NOMO-1 treated with DMSO at 0.1 percent for 48 hours (cell line): ENCODE measurements at regions not wholly inside any gene's neighbourhood (a gene's known extent, or its start where the extent isn't known, plus 50 kb on each side); places are given as distances from the start of the nearest gene placed in this dataset.
"Not testable (repeated sequence)": the region's sequence is repeated elsewhere in the genome, so short reads cannot be mapped to it uniquely, and the experiment has no call there.

Source experiments
- DNase-seq: peaks from one replicate; lab custom pipeline; 2025; ENCODE audit not compliant: unreplicated experiment; lab: John Stamatoyannopoulos, UW

DNA sequence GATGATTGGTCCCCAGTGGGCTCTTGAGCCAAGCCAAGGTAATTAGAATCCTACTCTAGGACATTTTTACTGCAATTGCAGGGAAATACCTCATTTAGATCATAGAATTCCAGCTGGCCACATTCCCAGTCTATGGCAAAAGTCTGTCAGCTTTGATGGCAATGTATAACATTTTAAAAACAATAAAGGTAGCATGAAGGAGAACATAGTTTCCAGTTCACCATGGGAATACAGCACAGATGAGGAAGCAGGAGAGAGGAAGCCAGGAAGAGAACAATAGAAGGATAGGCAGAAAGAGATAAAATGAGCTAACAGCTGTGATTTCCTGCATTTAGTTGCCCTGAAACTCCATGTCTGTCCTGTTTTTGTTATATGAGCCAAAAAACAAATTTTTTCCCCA lies 897.3 kb upstream of the DDX18 start:
- no peak for DNase-seq

DNA sequence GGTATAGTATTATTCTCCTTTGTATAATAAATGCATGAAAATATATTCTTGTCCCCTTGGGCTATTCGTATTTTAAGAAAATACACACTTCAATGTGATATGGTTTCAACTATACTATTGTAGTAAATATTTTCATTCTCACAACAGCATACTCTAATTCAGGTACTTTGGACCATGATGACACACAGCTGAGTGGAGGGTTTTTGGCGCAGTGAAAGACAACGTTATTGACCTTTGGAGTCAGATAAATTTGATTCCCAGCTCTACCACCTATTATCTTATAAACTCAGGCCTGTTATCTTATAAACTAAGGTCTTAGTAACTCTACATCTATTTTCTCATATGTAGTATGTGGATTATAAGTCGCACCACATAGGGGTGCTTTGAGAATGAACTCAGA lies 895.9 kb upstream of the DDX18 start:
- DNase-seq, result no peak

DNA sequence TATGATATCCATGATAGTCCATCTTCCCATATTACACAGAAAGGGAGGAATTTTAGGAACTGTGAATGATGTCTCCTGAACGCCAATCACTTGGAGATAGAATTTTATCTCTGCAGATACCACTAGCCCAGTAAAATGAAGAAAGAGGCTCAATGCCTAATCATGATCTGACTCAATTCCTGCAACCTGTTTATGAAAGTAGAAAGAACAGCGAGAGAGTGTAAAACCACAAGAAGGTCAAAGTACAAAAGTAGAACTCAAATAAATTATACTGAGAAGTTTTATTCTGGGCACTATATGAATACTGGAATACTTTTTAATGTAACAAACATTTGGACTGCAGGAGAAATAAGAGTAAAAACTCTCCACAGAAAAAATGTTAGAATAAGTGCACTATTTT lies 892.1 kb upstream of the DDX18 start:
- DNase-seq, result no peak

DNA sequence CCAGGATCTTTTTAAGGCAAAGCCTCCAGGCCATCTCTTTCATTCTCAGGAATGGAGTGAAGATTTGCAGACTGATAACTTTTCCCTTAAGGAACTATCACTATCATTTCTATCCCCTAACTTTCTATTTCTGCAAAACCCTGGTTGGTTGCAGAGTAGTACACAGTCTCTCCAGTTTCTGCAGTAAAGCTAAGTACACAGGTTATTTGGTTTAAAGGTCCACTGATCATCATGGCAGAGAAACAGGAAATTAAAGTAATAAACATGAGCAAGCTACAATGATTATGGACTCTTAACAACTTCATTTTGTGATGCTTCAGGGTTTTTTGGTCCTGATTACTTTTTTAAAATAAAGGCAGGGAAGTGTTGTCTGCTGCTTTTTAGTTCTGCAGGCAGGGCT lies 890.0 kb upstream of the DDX18 start:
- DNase-seq, result no peak

DNA sequence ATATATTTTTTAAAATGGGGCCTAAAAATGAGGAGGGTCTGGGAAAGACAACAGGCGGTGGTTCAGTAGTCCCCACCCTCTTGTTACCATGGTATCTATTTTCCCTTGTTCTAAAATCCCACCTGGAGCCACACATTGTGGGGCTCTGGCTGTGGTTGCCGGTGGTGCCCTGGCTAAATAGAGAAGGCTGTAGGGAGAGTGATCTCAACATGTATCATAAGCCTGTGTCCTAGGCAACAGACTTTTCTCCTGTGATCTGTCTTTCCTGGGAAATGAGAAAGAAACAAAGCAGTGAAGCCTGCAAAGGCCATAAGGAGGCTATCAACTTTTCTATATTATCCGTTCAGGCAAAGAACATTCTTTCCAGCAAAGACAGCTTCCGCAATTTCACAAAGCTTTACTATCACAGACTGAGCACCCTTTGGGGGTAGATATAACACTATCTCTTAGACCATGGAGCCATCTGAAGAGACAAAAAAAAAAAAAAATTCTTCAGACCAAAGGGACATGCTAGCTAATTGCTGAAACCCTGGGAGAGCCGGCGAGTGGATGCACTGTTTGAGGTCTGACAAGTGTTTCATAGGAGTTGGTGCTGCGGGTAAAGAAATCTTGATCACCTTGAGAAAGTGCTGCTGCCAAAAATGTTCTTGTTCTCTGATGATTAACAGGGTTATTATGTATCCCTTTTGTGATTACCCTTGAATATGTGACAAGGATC lies 879.2 kb upstream of the DDX18 start:
- DNase-seq, result no peak

DNA sequence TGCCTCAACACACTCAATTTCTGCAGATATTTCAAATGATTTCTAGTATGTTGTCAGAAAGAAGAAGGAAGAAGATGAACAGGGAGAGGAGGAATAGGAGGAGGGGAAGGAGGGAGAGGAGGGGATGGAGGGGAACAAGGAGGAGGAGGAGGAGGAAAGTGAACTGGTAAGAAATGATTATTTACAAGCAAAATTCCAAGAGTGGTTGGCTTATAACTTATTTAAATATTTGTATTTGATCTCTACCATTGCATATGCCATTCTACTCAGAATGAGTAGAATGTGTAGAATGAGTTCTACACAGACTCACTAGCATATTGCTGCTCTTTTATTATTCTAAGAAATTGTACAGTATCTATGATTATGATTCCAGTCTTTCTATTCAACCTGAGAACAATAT lies 866.2 kb upstream of the DDX18 start:
- DNase-seq, result no peak

DNA sequence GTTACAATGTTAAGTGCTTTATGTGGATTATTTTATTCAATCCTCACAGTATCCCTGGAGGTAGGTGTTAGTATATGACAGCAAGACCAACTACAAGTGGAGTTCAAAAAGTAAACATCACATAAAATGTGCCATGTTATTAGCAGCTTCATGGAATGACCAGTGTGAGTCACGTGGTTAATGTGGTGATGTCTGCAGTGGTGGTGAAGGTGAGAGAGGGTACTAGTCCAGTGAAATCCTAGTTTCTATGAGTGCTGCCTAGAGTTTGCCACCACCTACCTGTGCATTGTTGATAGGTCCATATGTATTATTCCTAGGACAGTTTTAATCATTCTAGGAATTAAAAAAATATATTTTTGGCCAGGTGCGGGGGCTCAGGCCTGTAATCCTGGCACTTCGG lies 865.2 kb upstream of the DDX18 start:
- DNase-seq, result no peak

DNA sequence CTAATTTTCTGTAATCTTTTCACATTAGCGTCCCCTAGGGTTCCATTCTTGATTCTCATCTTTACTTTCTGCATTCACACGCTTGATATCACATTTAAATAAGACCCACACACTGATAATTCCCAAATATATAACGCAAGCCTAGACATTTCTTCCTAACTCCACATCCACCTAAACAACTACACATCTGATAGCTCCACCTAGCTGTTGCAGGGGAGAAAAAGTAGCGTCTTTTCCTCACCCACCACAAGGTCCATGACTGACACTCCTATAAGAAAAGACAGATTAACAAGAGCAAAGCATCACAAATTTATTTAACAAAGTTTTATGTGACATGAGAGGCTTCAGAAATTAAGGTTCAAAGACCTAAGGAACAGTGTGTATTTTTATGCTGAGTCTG lies 862.2 kb upstream of the DDX18 start:
- DNase-seq, result no peak

DNA sequence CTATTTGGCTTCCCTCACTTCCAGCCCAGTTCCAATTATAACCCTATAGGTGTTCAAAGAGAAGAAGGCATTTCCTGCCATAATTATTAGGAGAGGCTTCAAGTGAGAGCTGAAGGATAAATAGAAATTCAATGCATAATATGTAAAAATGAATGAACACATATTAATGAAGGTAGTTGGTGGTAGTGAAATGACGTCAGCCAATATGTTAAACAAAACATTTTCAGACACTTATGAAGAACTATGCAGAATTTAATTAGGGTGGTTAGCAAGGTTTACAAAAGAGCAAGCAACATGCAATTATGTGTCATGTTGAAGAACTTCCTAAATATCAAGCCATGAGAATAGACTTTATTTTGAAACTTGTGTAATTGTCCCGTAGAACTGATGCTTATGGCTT lies 858.8 kb upstream of the DDX18 start:
- DNase-seq, result no peak

DNA sequence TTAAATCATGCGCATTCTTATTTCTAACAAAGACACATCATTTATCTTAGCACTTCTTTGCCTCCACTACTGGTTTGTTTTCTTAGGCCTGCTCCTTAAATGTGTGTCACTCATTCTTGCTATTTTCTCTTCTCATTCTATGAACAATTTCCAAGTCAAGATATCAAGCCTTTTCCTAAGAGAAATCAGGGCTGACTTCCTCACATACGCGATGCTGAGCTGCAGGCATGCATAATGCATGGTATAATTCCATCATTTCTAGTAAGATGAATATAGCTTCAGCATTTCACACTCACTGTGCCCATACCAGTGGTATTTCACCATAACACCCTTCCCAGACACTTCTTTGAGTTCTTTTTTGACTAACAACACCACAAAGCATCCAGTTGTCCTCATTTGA lies 838.9 kb upstream of the DDX18 start:
- DNase-seq, result no peak

DNA sequence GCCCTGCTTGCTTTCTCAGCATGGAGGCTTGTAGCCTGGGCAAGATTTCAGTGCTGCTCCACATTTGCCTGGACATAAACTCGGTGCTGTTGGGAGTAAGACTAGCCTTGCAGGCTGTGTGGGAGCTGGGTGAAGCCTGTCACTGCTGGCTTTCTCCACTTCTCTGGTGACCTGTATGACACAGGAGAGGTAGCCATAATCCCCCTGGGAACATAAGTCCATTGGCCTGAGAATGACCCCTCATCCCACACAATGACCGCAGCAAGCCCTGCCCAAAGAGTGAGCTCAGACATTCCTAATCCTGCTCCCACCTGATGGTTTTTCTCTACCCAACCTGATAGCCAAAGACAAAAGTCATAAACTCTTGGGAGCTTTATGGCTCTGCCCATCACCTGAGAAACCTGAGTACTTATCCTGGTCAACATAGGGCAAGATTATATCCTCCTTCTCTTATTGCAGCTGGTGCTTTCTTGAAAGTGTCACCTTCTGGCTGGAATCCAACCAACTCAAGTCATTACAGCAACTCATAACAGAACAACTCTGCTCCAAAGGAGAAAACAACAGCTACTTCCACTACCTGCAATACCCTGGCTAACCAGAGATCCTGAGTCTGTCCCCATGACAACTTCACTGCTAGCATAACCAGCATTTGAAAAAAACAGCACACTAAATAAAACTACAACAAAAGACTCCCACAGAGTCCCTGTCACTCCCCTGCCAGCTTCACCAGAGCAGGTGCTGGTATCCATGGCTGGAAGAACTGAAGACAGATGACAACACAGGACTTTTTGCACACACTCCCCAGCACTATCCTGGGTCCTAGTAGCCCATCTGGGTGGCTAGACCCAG lies 834.4 kb upstream of the DDX18 start:
- no peak for DNase-seq

DNA sequence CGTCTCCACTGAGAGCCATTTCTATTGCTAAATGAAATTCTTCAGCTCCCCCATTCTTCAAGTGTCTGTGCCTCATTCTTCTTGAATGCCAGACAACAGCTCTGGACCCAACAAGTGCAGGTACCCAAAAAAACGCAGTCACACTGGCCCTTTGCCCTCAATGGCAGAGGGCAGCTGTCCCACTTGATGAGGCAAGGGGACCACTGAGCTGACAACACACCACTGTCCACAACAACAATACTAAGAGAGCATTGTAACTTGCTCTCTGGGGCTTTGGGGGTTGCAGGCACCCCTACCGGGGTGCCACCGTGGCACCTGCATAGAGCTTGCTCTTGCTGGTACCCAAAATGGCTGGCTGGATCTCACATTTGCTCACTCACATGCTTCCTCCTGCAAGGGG lies 827.0 kb upstream of the DDX18 start:
- no peak for DNase-seq

DNA sequence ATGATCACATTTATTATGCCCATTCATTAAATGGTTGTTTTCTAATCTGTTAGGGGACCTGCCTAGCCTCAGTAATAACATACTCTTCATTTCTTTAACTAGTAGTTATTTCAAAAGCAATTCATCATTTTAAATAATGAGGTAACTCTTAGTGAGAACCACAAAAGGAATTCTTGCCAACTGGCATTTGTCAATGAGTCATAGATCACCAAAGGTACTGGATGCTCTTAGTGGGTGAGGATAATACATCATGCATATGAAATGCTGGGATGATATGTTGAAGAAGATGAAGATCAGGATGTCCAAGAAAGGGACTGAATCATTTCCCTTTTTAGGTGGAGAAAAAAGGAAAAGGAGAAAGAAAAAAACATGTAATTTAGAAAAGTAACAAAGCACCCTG lies 826.2 kb upstream of the DDX18 start:
- DNase-seq, result no peak

DNA sequence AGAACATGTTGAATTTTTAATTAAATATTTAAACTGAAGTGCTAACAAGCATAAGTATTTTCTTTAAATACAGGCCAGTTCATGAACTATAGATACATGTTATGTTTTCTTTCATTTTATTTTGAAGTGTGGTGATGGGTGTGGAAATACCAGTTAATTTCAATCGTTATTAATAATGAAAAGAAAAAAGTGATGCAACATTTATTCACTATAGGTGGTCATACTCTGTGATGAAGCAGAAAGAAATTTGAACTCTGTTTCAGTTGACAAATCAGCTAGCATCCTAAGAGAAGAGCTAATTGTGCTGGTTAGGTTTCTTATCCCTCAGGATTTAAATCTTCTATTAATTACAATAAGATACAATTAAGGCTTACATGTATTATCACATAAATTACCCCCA lies 795.1 kb upstream of the DDX18 start:
- no peak for DNase-seq

DNA sequence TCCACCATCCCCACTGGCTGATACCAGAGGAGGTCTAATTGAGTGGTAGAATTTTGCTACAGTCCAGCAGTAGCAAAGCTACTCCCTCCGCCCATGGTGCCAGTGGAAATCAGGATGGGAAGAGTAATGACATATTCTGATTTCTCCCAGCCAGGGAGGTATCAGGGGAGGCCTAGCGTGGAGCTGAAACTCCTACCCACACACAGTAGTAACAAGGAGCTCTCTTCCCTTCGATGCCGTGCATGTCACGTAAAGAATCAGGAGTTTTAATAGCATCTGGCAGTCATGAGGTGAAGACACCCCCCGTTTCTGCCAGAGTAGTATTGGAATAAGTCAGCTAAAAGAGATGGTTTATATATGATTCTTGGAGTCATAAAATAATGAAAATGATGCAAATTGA lies 786.8 kb upstream of the DDX18 start:
- no peak for DNase-seq

DNA sequence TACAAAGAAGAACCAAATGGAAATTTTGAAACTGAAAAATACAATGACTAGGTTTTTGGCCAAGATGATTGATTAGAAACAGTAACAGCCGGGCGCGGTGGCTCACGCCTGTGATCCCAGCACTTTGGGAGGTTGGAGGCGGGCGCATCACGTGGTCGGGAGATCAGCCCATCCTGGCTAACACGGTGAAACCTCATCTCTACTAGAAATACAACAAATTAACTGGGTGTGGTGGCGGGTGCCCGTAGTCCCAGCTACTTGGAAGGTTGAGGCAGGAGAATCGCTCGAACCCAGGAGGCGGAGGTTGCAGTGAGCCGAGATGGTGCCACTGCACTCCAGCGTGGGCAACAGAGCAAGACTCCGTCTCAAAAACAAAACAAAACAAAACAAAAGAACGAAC lies 785.8 kb upstream of the DDX18 start:
- DNase-seq, result not testable (repeated sequence)

DNA sequence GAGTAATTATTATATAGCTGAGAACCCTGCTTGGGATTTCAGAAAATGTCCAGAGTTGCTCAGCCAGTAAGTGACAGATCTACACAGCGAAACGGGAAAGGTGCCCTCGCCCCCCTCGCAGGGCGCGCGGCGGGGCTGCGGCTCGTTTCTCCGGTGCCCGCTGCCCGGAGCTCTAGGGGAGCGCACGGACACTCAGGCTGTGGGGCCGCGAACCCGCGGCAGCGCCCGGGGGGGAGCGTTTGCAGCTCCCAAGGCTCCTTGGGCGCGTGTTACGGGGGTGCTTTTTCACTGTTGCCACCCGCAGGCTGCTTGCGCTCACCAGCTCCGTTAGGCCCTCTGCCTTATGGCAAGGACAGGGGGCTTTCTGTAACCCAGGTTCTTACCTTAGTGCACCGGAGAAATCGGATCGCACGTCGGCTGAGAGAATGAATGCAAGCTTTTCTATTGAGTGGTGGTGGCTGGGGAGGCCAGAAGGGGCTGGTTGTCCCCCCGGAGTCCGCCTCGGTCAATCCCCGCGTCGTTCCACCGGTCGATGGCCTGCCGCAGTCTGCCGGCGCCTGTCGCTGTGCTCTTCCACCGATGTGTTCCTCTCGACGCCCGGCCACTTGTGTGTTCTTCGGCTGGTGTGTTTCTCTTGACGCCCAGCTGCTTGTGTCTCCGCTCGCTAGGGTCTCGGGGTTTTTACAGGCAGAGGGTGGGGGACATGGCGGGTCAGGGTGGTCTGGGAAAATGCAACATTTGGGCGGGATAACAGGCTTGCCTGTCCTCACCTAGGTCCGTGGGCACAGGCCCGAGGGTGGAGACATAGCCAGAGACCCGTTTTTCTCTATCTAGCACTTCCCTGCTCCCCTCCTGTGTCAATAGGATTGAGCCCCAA lies 758.8 kb upstream of the DDX18 start:
- DNase-seq, result no peak

DNA sequence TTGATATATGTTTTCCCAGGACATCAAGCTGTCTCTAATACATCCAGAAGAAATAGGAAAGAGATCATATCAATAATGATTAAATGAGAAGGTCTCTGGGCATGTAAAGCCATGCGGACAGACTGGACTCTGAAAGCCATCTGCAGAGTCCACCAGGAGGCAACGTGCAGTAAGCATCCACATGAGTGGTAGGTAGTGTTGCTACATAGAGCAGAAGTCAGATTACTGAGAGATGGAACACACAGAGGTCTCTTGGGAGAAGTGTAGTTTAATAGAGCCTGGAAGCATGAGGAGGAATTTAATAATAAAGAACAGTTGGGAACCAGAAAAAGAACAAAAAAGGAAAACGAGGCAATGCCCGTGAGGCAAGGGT lies 758.1 kb upstream of the DDX18 start:
- DNase-seq, result no peak

DNA sequence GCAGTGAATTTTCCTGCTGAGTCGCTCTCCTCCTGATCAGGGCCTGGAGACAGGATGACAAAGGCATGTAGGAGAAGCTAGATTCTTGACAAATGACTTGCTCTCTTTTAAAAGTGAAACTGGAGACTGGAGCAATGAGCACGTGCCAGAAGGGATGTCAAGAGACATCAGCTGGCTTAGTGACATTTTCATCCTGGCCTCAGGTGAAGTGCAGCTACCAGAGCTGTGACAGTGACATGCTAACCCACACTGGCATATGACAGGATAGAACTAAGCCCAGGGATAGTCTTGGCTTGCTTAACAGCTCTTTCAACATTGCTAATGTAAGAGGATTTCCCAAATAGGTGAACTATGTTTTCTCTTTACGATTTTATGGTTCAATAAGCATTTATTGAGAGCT lies 757.5 kb upstream of the DDX18 start:
- DNase-seq, result no peak

DNA sequence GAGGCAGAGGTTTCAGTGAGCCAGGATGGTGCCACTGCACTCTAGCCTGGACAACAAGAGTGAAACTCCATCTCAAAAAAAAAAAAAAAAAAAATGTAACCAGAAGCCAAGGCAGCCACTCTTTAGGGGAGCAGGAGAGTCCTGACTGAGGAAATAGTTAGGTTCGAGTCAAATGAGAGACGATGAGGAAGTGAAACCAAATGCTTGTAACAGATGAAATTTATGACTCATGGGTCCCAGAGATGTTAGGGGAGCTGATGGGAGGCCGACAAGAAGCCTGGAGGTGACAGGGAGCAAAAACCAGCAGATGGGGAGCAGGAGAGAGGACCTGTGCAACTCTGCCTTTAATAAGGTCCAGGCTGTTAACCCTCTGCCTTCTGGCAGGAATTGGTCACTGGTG lies 756.1 kb upstream of the DDX18 start:
- DNase-seq, result peak; percentile 91

DNA sequence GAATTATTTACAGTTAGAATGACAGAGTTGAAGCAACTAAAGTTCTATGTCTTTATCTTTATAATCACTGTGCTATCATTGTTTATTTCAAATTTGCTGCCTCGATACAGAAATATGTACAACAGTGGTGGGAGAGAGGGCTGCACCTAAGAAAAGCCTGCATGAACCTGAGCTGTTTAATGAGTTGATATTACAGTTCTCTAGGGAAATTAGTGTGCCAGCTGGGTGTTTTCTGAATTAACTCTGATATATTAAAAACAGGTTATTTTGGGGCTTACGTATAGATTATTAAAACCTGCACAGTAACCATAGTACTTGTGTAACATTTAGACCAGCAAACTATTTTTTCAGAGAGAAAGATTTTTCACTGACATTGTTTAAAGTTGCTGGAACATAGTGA lies 750.5 kb upstream of the DDX18 start:
- no peak for DNase-seq

DNA sequence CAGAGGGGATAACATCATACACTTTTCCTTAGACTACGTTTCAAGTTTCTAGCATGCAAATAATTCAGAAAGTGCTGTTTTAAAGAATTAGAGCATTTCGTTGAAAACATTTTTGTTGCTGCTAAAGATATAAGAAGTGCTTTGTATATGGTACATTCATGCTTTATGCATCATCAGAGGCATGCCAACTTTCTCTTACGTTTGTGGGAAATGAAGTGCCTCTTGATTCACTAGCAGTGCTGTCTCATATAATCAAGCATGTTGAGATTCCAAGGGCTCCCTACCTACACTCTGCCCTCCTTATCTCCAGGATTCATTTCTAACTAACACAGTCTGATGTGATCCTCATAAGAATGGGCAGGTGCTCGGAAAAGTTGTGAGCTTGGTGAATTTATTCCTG lies 748.6 kb upstream of the DDX18 start:
- no peak for DNase-seq
